PC-9 (cell line): ENCODE measurements at regions not wholly inside any gene's neighbourhood (a gene's known extent, or its start where the extent isn't known, plus 50 kb on each side); places are given as distances from the start of the nearest gene placed in this dataset.

Experiments
- BruUV-seq: library from RNA; stranded (reverse); fragments of 400-500 nt; replicated peaks from 2 replicates; lab custom pipeline; 2021; lab: Mats Ljungman, UMichigan
- CTCF ChIA-PET: fragments of 300-600 bp; sonication (Branson Sonifier 250); formaldehyde crosslinking; loops from one replicate; lab custom pipeline; 2022; ENCODE audit warnings: antibody characterized with exemption; lab: Charles Lee
- POLR2A ChIA-PET: fragments of 300-600 bp; sonication (Branson Sonifier 250); formaldehyde crosslinking; loops from one replicate; lab custom pipeline; 2022; ENCODE audit warnings: antibody characterized with exemption; ENCODE audit not compliant: unreplicated experiment; lab: Charles Lee
- DNase-seq, 2 experiments: peaks; one replicate each; pipeline versions ENCODE4 v3.0.0 to v3.0.0-alpha.2; 2015 to 2022; ENCODE audit warnings: mixed read lengths in 1 of 2
- H2AFZ ChIP-seq: fragments of 200-600 bp; sonication (generic); 2 replicates; pipeline ENCODE4 v1.8.1; 2017; ENCODE audit warnings: antibody characterized with exemption
- H3F3A ChIP-seq: fragments of 200-600 bp; sonication (generic); 2 replicates; pipeline ENCODE4 v1.8.1; 2017; ENCODE audit warnings: antibody characterized with exemption, mild to moderate bottlenecking, low read depth; ENCODE audit not compliant: insufficient read depth
- H3K27ac ChIP-seq: fragments of 200-600 bp; sonication (generic); 2 replicates; pipeline ENCODE4 v1.6.1; 2016; ENCODE audit warnings: mixed run types
- H3K27me3 ChIP-seq: fragments of 200-600 bp; sonication (generic); 2 replicates; pipeline ENCODE4 v1.6.1; 2016; ENCODE audit warnings: low read depth, mixed run types; ENCODE audit not compliant: insufficient read depth
- H3K36me3 ChIP-seq: fragments of 200-600 bp; sonication (generic); 2 replicates; pipeline ENCODE4 v1.6.1; 2016; ENCODE audit warnings: low read depth, mixed run types
- H3K4me1 ChIP-seq: fragments of 200-600 bp; sonication (generic); replicated peaks from 2 replicates; pipeline ENCODE4 v1.6.1; 2016; ENCODE audit warnings: mixed run types; ENCODE audit not compliant: insufficient read depth
- H3K4me2 ChIP-seq: fragments of 200-600 bp; sonication (generic); 2 replicates; pipeline ENCODE4 v1.6.1; 2017; ENCODE audit warnings: mixed run types
- H3K4me3 ChIP-seq: fragments of 200-600 bp; sonication (generic); 2 replicates; pipeline ENCODE4 v1.6.1; 2016; ENCODE audit warnings: mixed run types
- H3K79me2 ChIP-seq: fragments of 200-600 bp; sonication (generic); 2 replicates; pipeline ENCODE4 v1.6.1; 2017; ENCODE audit warnings: low read depth, mixed run types
- H3K9me2 ChIP-seq: fragments of 200-600 bp; sonication (generic); 2 replicates; pipeline ENCODE4 v1.8.1; 2017; ENCODE audit warnings: mild to moderate bottlenecking; ENCODE audit not compliant: insufficient read depth
- H3K9me3 ChIP-seq: fragments of 200-600 bp; sonication (generic); 2 replicates; pipeline ENCODE4 v1.8.1; 2016; ENCODE audit warnings: low read depth; ENCODE audit not compliant: insufficient read depth
- H4K20me1 ChIP-seq: fragments of 200-600 bp; sonication (generic); 2 replicates; pipeline ENCODE4 v1.8.1; 2017; ENCODE audit not compliant: insufficient read depth
- CTCF ChIP-seq: fragments of 200-600 bp; sonication (generic); conservative IDR thresholded peaks from 2 replicates; pipeline ENCODE4 v1.6.1; 2017; ENCODE audit warnings: mixed run types, antibody characterized with exemption, mild to moderate bottlenecking, moderate library complexity
- EZH2 ChIP-seq: fragments of 200-600 bp; sonication (generic); IDR thresholded peaks from 2 replicates; pipeline ENCODE4 v1.8.0; 2017; ENCODE audit warnings: antibody characterized with exemption, low read depth
- intact Hi-C: fragments of 100-400 bp; cut with micrococcal nuclease; formaldehyde crosslinking; loops from one replicate; pipeline ENCODE4 v1.10.0; 2022; ENCODE audit not compliant: unreplicated experiment

- no TSS peak for BruUV-seq
- no peaks in the 10 kb centered on the region for H3F3A ChIP-seq
- ChIA-PET CTCF (no interaction called here), POLR2A (no interaction called here)
- no peak overlapping the region for H3K4me3 ChIP-seq
- no peaks in the 10 kb centered on the region for H3K36me3 ChIP-seq
- intact Hi-C loops, result no loop called here
- no peaks in the 10 kb centered on the region for H4K20me1 ChIP-seq
- no peak overlapping the region for H2AFZ ChIP-seq
- H3K9me3 ChIP-seq, result 0 out of 2 replicates have a peak, but pooled peaks cover 3% of the 10 kb centered on the region
- H3K27ac ChIP-seq, result no peak overlapping the region
- H3K4me2 ChIP-seq, result peak overlapping the region; percentile 20; the same call in 1 of the 2 replicates
- TF ChIP-seq EZH2 (no peak), CTCF (no peak)
- no peaks in the 10 kb centered on the region for H3K9me2 ChIP-seq
- no peak for DNase-seq
- no peaks in the 10 kb centered on the region for H3K27me3 ChIP-seq
- H3K4me1 ChIP-seq, result peaks cover 7% of the 10 kb centered on the region; the same call in 1 of the 2 replicates
- H3K79me2 ChIP-seq, result no peaks in the 10 kb centered on the region
These were observed 232.8 kb upstream of the ZNF608 start for GRCh38 chr5:124979251-124979650.

GRCh38 chr5:124980163-124980941 is 233.9 kb upstream of the ZNF608 start:
- TF ChIP-seq EZH2 (no peak), CTCF (no peak)
- no peak overlapping the region for H3K27ac ChIP-seq
- H3F3A ChIP-seq, result no peaks in the 10 kb centered on the region
- H3K9me2 ChIP-seq, result no peaks in the 10 kb centered on the region
- H3K4me3 ChIP-seq, result no peak overlapping the region
- H3K79me2 ChIP-seq, result no peaks in the 10 kb centered on the region
- H4K20me1 ChIP-seq, result no peaks in the 10 kb centered on the region
- no peak overlapping the region for H2AFZ ChIP-seq
- no peak overlapping the region for H3K4me2 ChIP-seq
- intact Hi-C loops, result no loop called here
- H3K9me3 ChIP-seq, result 0 out of 2 replicates have a peak, but pooled peaks cover 3% of the 10 kb centered on the region
- no peaks in the 10 kb centered on the region for H3K27me3 ChIP-seq
- ChIA-PET CTCF (no interaction called here), POLR2A (no interaction called here)
- no peak for DNase-seq
- peaks cover 7% of the 10 kb centered on the region; the same call in 1 of the 2 replicates for H3K4me1 ChIP-seq
- H3K36me3 ChIP-seq, result no peaks in the 10 kb centered on the region
- no TSS peak for BruUV-seq

- no peak overlapping the region for H3K4me2 ChIP-seq
- intact Hi-C loops, result no loop called here
These were observed 235.5 kb upstream of the ZNF608 start for GRCh38 chr5:124981901-124982300.

More at GRCh38 chr5:124981901-124982300, 235.5 kb upstream of the ZNF608 start:
- no TSS peak for BruUV-seq
- no peaks in the 10 kb centered on the region for H3K36me3 ChIP-seq
- H3F3A ChIP-seq, result peaks cover 11% of the 10 kb centered on the region
- DNase-seq, result no peak
- no peaks in the 10 kb centered on the region for H4K20me1 ChIP-seq
- ChIA-PET CTCF (no interaction called here), POLR2A (no interaction called here)
- peaks cover 4% of the 10 kb centered on the region; the same call in 1 of the 2 replicates for H3K9me3 ChIP-seq
- H3K27me3 ChIP-seq, result no peaks in the 10 kb centered on the region
- no peaks in the 10 kb centered on the region for H3K9me2 ChIP-seq
- H3K4me1 ChIP-seq, result peaks cover 15% of the 10 kb centered on the region
- TF ChIP-seq CTCF (no peak), EZH2 (no peak)
- H3K4me3 ChIP-seq, result no peak overlapping the region
- no peak overlapping the region for H3K27ac ChIP-seq
- H3K79me2 ChIP-seq, result no peaks in the 10 kb centered on the region
- H2AFZ ChIP-seq, result peak overlapping the region; percentile 31; the same call in 1 of the 2 replicates
